ENCODE measurements at regions not wholly inside any gene's neighbourhood (a gene's known extent, or its start where the extent isn't known, plus 50 kb on each side); places are given as distances from the start of the nearest gene placed in this dataset.

- TF ChIP-seq POLR2AphosphoS5 (IDR thresholded peaks at IDR 0.05), result no peak
- TF ChIP-seq CTCF (IDR thresholded peaks at IDR 0.05), result no peak
- TF ChIP-seq POLR2A (IDR thresholded peaks at IDR 0.05), result no peak
- no peak for TF ChIP-seq EP300 (IDR thresholded peaks at IDR 0.05)
Measured at GRCh38 chr17:77058016-77058415, 82.8 kb upstream of the SEC14L1 start.

Data from gastroesophageal sphincter (tissue), 3 donors.